Adrenal gland (tissue), 9 donors: ENCODE measurements at regions not wholly inside any gene's neighbourhood (a gene's known extent, or its start where the extent isn't known, plus 50 kb on each side); places are given as distances from the start of the nearest gene placed in this dataset.
"Not testable (repeated sequence)": the region's sequence is repeated elsewhere in the genome, so short reads cannot be mapped to it uniquely, and the experiment has no call there.

Experiments
- DNase-seq, 7 donors: peaks; one replicate each; pipeline ENCODE4 v3.0.0-alpha.2; 2019 to 2020
- H3K27ac ChIP-seq, 5 donors: fragments of 200-600 bp; sonication (generic) in 4 of 5; 1 replicate in 3 of 5; 2 replicates in 2 of 5; pipeline versions ENCODE4 v1.5.1 to v1.8.0; 2016 to 2020; ENCODE audit warnings: mild to moderate bottlenecking in 1 of 5
- H3K27me3 ChIP-seq: fragments of 200-600 bp; 2 replicates; pipeline ENCODE4 v1.8.0; 2021
- H3K36me3 ChIP-seq, 2 donors: fragments of 200-600 bp; replicated peaks in 1 of 2; 1 replicate in 1 of 2; 2 replicates in 1 of 2; pipeline versions ENCODE4 v1.5.1 to v1.8.0; 2018 to 2022
- H3K4me1 ChIP-seq, 2 donors: fragments of 200-600 bp; replicated peaks in 1 of 2; 1 replicate in 1 of 2; 2 replicates in 1 of 2; pipeline versions ENCODE4 v1.5.1 to v1.8.0; 2018 to 2021
- H3K4me3 ChIP-seq, 4 donors: fragments of 200-600 bp; sonication (generic) in 3 of 4; one replicate each; pipeline ENCODE4 v1.5.1; 2016 to 2018
- H3K9me3 ChIP-seq, 3 donors: fragments of 200-600 bp; sonication (generic) in 1 of 3; replicated peaks in 1 of 3; 1 replicate in 2 of 3; 2 replicates in 1 of 3; pipeline versions ENCODE4 v1.5.1 to v1.8.0; 2016 to 2021
- POLR2A ChIP-seq, 2 donors: fragments of 450-650 bp; IDR thresholded peaks; one replicate each; pipeline ENCODE4 v1.6.1; 2017; ENCODE audit warnings: antibody characterized with exemption in 2 of 2, mild to moderate bottlenecking in 2 of 2, moderate library complexity in 1 of 2
- WGBS, 4 donors: extraction: QIAGEN DNeasy Blood & Tissue Kit in 2 of 4; methylation state at CpG; one replicate each; pipeline versions ENCODE4 v1.1.5 to v1.1.7; 2013 to 2017; 5-methylcytosine and 5-hydroxymethylcytosine counted together
- intact Hi-C, 2 donors: fragments of 100-400 bp; cut with DNase I; formaldehyde crosslinking; loops; one replicate each; pipeline versions ENCODE4 v1.14.1 to v1.15.0; 2022 to 2023
- TF ChIP-seq, protein P1 (sequence below), 6 experiments: fragments of 450-650 bp in 4 of 6; fragments of 200-600 bp in 2 of 6; sonication (generic) in 1 of 6; IDR thresholded peaks; 1 replicate in 5 of 6; 2 replicates in 1 of 6; pipeline versions ENCODE4 v1.5.1 to v1.8.0; 2016 to 2021; ENCODE audit warnings: antibody characterized with exemption in 6 of 6, mild to moderate bottlenecking in 2 of 6, moderate library complexity in 1 of 6
- donor health status: healthy with polysubstance abuse.
- donor health status: Bipolar disorder and iron deficiency.
- donor health status: DM: yes; HTN: yes; CAD: no.
- donor health status: DM: no; HTN: no; CAD: no.
- donor health status: DM: no; HTN: no; CAD: no.

DNA sequence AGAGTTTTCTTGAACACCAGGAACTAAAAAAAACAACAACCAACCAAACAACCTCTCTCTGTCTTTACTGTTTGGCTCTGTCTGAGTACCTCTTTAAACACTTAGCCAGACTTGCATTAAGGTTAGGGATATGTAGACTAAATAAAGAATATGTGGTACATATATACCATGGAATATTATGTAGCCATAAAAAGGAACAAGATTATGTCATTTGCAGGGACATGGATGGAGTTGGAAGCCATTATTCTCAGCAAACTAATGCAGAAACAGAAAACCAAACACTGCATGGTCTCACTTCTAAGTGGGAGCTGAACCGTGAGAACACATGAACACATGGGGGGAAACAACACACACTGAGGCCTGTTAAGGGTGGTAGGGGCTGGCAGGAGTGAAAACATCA is 116.0 kb upstream of the ANTXRL start:
- Histone ChIP-seq H3K4me1 (no peaks in the 10 kb centered on the region), H3K36me3 (no peaks in the 10 kb centered on the region), H3K4me3 (no peak overlapping the region), H3K9me3 (no peaks in the 10 kb centered on the region), H3K27ac (no peak overlapping the region), H3K27me3 (no peaks in the 10 kb centered on the region)
- intact Hi-C loops = no loop called here
- TF ChIP-seq, protein P1, sequence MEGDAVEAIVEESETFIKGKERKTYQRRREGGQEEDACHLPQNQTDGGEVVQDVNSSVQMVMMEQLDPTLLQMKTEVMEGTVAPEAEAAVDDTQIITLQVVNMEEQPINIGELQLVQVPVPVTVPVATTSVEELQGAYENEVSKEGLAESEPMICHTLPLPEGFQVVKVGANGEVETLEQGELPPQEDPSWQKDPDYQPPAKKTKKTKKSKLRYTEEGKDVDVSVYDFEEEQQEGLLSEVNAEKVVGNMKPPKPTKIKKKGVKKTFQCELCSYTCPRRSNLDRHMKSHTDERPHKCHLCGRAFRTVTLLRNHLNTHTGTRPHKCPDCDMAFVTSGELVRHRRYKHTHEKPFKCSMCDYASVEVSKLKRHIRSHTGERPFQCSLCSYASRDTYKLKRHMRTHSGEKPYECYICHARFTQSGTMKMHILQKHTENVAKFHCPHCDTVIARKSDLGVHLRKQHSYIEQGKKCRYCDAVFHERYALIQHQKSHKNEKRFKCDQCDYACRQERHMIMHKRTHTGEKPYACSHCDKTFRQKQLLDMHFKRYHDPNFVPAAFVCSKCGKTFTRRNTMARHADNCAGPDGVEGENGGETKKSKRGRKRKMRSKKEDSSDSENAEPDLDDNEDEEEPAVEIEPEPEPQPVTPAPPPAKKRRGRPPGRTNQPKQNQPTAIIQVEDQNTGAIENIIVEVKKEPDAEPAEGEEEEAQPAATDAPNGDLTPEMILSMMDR (IDR thresholded peaks at IDR 0.05) = no peak
- TF ChIP-seq POLR2A (IDR thresholded peaks at IDR 0.05) = no peak
- WGBS, 4 donors = 83 to 96% (median 88%) methylated on average over 1 of the region's 1 CpG
- DNase-seq = no peak

DNA sequence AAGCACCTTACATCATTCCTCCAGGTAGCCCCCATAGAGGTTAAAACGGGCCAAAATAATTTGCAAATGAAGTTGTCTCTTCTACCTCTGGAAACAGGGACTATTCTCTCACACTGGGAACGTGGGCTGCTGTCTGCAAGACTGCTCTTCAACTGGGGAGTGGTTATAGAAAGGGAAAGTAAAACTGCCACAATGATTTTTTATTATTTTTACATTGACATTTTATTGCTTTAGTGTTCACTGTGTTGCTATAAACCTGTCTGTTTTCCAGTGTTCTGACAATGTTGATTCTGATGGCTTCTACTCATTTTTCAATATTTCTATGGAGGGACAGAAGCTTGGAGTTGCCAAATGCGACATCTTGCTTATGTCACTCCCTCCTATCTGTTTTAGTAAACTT is 115.1 kb upstream of the ANTXRL start:
- no peaks in the 10 kb centered on the region for H3K9me3 ChIP-seq
- H3K4me1 ChIP-seq = no peaks in the 10 kb centered on the region
- no peak for TF ChIP-seq POLR2A (IDR thresholded peaks at IDR 0.05)
- TF ChIP-seq, protein P1 (IDR thresholded peaks at IDR 0.05) = no peak
- no peaks in the 10 kb centered on the region for H3K36me3 ChIP-seq
- no peak for DNase-seq
- intact Hi-C loops = no loop called here
- WGBS, 4 donors = 51 to 61% (median 53%) methylated on average over 3 of the region's 3 CpGs
- H3K27ac ChIP-seq = no peak overlapping the region
- H3K4me3 ChIP-seq = no peak overlapping the region
- H3K27me3 ChIP-seq = no peaks in the 10 kb centered on the region

DNA sequence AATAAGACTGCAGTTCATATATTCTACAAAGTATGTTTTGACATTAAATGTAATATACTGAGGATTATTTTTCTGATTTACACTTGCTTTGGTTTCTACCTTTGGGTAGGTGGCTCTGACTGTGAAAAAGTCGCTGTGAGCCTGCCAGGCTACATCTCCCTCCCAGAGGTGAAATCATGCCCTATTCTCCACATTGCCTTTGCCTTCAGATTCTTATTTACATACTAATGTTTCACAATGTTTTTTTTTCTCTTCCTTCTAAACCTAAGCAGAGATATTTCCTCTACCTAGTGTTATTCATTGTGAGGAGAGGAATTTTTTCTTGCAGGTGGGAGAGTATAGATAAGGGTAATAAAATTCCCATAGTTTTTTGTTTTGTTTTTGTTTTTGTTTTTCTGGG is 111.5 kb upstream of the ANTXRL start:
- no peak for DNase-seq
- no peak for TF ChIP-seq POLR2A (IDR thresholded peaks at IDR 0.05)
- TF ChIP-seq, protein P1 (IDR thresholded peaks at IDR 0.05) = no peak
- H3K27me3 ChIP-seq = no peaks in the 10 kb centered on the region
- H3K36me3 ChIP-seq = no peaks in the 10 kb centered on the region
- no peak overlapping the region for H3K4me3 ChIP-seq
- no peaks in the 10 kb centered on the region for H3K4me1 ChIP-seq
- no peaks in the 10 kb centered on the region for H3K9me3 ChIP-seq
- H3K27ac ChIP-seq = no peak overlapping the region
- WGBS, 4 donors = 43 to 78% (median 70%) methylated on average over 1 of the region's 1 CpG
- intact Hi-C loops = no loop called here

DNA sequence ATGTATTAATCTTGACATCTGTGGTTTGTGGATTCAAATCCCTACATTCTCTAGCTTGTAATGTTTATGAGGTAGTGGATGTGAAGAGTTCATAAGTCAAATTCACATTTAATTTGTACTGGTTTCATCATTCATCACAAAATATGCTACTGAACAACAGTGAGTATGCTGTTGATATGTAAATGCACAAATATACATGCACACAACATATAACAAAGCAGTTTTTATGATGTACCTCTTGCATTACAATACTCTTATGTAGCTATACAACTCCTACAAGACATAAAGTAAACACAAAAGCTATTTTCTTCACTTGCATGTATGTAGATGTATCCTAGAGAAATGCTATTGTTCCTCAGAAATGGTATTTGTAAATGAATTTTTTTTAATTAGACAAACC is 111.0 kb upstream of the ANTXRL start:
- intact Hi-C loops = no loop called here
- Histone ChIP-seq H3K27ac (no peak overlapping the region), H3K9me3 (no peaks in the 10 kb centered on the region), H3K36me3 (no peaks in the 10 kb centered on the region), H3K27me3 (no peaks in the 10 kb centered on the region), H3K4me3 (no peak overlapping the region), H3K4me1 (no peaks in the 10 kb centered on the region)
- TF ChIP-seq, protein P1 (IDR thresholded peaks at IDR 0.05) = no peak
- TF ChIP-seq POLR2A (IDR thresholded peaks at IDR 0.05) = no peak
- no peak for DNase-seq

DNA sequence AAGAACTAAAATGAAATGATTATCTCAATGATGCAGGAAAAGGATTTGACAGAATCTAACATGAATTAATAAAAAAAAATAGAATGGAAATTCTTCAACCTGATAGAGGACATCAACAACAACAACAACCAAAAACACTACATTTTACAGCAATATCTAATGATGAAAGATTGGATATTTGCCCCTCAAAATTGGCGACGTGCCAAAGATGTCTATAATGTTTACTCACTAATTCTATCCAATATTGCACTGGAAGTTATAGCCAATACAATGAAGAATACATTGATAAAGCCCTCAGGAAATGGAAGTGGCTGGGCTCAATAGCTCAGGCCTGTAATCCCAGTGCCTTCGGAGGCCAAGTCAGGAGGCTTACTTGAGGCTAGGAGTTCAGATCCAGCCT is 99.4 kb upstream of the ANTXRL start:
- H3K4me1 ChIP-seq = not testable (repeated sequence)

More for the DNA sequence above, 99.4 kb upstream of the ANTXRL start:
- DNase-seq, H3K27me3 ChIP-seq, H3K4me3 ChIP-seq, H3K9me3 ChIP-seq, H3K36me3 ChIP-seq, intact Hi-C loops, H3K27ac ChIP-seq: not testable (repeated sequence)
- 81 to 92% (median 84%) methylated on average over 3 of the region's 3 CpGs for WGBS, 4 donors
